ENCODE measurements at regions not wholly inside any gene's neighbourhood (a gene's known extent, or its start where the extent isn't known, plus 50 kb on each side); places are given as distances from the start of the nearest gene placed in this dataset.

DNA sequence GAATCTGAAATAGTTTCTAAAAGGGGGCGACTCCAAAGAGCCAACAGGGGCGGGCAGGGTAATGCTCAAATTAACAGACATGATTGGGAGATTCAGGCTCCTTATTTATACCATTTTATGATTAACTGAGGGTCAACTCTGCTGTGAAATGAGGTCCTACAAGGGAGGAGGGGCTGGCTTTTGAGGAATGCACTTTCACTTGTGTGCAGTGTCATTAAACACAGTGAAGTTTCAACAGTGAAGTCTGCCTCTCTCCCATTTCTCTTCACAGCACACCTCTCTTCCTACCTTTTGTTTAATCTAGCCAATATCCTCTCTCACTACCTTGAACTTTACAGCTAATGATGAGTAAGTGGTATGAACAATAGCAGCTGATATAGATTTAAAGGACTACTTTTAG, 557.3 kb upstream of the CITED2 start:
- no peak for DNase-seq (ENCODE audit: insufficient read length, low spot score, missing footprints)
- Histone ChIP-seq H3K36me3 (ENCODE audit: insufficient read depth, low read length) (no peaks in the 10 kb centered on the region), H3K27me3 (ENCODE audit: insufficient read depth, low read length) (no peaks in the 10 kb centered on the region), H3K9me3 (ENCODE audit: low read depth, low read length) (no peaks in the 10 kb centered on the region), H3K4me3 (ENCODE audit: insufficient read depth, low read length) (no peak overlapping the region), H3K4me2 (ENCODE audit: insufficient read depth, low read length) (no peak overlapping the region), H3K79me2 (ENCODE audit: insufficient read depth, low read length) (no peaks in the 10 kb centered on the region), H2AFZ (ENCODE audit: low read length) (peak overlapping the region; percentile 20), H3K4me1 (ENCODE audit: insufficient read depth, low read length) (peaks cover 12% of the 10 kb centered on the region), H3K27ac (ENCODE audit: low read depth, low read length) (no peak overlapping the region), H4K20me1 (ENCODE audit: insufficient read depth, low read length) (no peaks in the 10 kb centered on the region)
- no peak for TF ChIP-seq CTCF (IDR thresholded peaks at IDR 0.05; ENCODE audit: extremely low read depth, low read depth, low read length)

DNA sequence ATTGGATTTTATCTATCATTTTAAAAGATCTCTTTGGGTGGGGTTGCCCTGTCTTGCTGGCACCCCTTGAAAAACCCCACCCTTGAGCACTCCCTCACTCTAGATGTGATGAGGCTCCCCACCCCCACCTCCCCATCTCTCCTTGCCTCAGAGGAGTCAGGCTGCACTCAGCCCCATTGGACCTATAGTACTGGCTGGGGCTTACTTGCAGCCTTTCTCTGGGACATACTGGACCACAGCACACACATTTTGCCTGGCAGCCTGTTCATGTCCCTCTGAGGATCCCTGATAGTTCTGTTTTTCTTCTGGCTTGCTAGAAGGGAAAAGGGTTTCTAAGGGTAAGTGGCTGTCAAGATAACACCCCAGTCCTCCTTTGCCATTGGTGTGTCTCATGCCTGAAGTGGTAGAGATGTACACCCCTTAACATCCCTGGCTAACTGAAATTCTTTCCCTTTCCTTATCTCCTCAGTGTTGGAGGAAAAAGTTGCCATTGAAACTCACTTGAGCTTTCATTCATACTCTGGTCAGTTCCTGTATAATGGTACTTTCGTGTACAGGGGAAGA, 553.4 kb upstream of the CITED2 start:
- peak overlapping the region; percentile 20 for H2AFZ ChIP-seq (ENCODE audit: low read length)
- no peaks in the 10 kb centered on the region for H3K36me3 ChIP-seq (ENCODE audit: insufficient read depth, low read length)
- H3K9me3 ChIP-seq (ENCODE audit: low read depth, low read length) = no peaks in the 10 kb centered on the region
- H3K27ac ChIP-seq (ENCODE audit: low read depth, low read length) = peak overlapping the region; percentile 91
- H3K27me3 ChIP-seq (ENCODE audit: insufficient read depth, low read length) = no peaks in the 10 kb centered on the region
- no peaks in the 10 kb centered on the region for H4K20me1 ChIP-seq (ENCODE audit: insufficient read depth, low read length)
- H3K4me1 ChIP-seq (ENCODE audit: insufficient read depth, low read length) = peaks cover 31% of the 10 kb centered on the region
- H3K79me2 ChIP-seq (ENCODE audit: insufficient read depth, low read length) = no peaks in the 10 kb centered on the region
- H3K4me2 ChIP-seq (ENCODE audit: insufficient read depth, low read length) = no peak overlapping the region
- DNase-seq (ENCODE audit: insufficient read length, low spot score, missing footprints) = peak; percentile 22
- TF ChIP-seq CTCF (IDR thresholded peaks at IDR 0.05; ENCODE audit: extremely low read depth, low read depth, low read length) = no peak
- H3K4me3 ChIP-seq (ENCODE audit: insufficient read depth, low read length) = no peak overlapping the region

DNA sequence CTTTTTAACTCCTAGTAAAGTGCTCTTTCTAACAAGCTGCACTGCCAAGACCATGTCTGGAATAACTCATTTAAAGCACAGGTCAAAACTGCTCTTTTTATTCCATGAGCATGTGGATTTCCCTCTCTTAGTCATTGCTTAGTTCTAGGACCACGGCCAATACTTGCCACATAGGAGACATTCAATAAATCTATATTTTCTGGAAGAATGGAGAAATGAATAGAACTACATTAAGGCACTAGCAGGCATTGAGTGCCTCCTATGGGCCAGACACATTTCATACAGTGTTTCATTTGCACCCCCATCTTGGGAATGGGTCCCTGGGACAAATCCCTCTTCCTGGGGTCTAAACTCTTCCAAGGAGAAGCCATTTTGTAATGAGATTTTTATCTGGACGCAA, 552.8 kb upstream of the CITED2 start:
- H4K20me1 ChIP-seq (ENCODE audit: insufficient read depth, low read length) = no peaks in the 10 kb centered on the region
- peak overlapping the region; percentile 72 for H3K4me2 ChIP-seq (ENCODE audit: insufficient read depth, low read length)
- peak overlapping the region; percentile 91 for H3K27ac ChIP-seq (ENCODE audit: low read depth, low read length)
- H3K27me3 ChIP-seq (ENCODE audit: insufficient read depth, low read length) = no peaks in the 10 kb centered on the region
- TF ChIP-seq CTCF (IDR thresholded peaks at IDR 0.05; ENCODE audit: extremely low read depth, low read depth, low read length) = peak; percentile 45
- H3K79me2 ChIP-seq (ENCODE audit: insufficient read depth, low read length) = no peaks in the 10 kb centered on the region
- peak overlapping the region; percentile 17 for H2AFZ ChIP-seq (ENCODE audit: low read length)
- peak; percentile 69 for DNase-seq (ENCODE audit: insufficient read length, low spot score, missing footprints)
- no peaks in the 10 kb centered on the region for H3K9me3 ChIP-seq (ENCODE audit: low read depth, low read length)
- H3K4me3 ChIP-seq (ENCODE audit: insufficient read depth, low read length) = no peak overlapping the region
- H3K4me1 ChIP-seq (ENCODE audit: insufficient read depth, low read length) = peaks cover 31% of the 10 kb centered on the region
- no peaks in the 10 kb centered on the region for H3K36me3 ChIP-seq (ENCODE audit: insufficient read depth, low read length)

- DNase-seq (ENCODE audit: insufficient read length, low spot score, missing footprints) = peak; percentile 1
- no peaks in the 10 kb centered on the region for H3K36me3 ChIP-seq (ENCODE audit: insufficient read depth, low read length)
- no peaks in the 10 kb centered on the region for H3K27me3 ChIP-seq (ENCODE audit: insufficient read depth, low read length)
- H3K4me1 ChIP-seq (ENCODE audit: insufficient read depth, low read length) = peaks cover 31% of the 10 kb centered on the region
- no peaks in the 10 kb centered on the region for H3K79me2 ChIP-seq (ENCODE audit: insufficient read depth, low read length)
- H3K4me3 ChIP-seq (ENCODE audit: insufficient read depth, low read length) = peak overlapping the region; percentile 38
- peak overlapping the region; percentile 91 for H3K27ac ChIP-seq (ENCODE audit: low read depth, low read length)
- TF ChIP-seq CTCF (IDR thresholded peaks at IDR 0.05; ENCODE audit: extremely low read depth, low read depth, low read length) = no peak
- H2AFZ ChIP-seq (ENCODE audit: low read length) = no peak overlapping the region
- no peaks in the 10 kb centered on the region for H3K9me3 ChIP-seq (ENCODE audit: low read depth, low read length)
- no peaks in the 10 kb centered on the region for H4K20me1 ChIP-seq (ENCODE audit: insufficient read depth, low read length)
- H3K4me2 ChIP-seq (ENCODE audit: insufficient read depth, low read length) = peak overlapping the region; percentile 72
Observed at GRCh38 chr6:139926711-139927110, 552.3 kb upstream of the CITED2 start.
